Adipocyte (in vitro differentiated cells): ENCODE measurements at regions not wholly inside any gene's neighbourhood (a gene's known extent, or its start where the extent isn't known, plus 50 kb on each side); places are given as distances from the start of the nearest gene placed in this dataset.

Experiments
- DNase-seq: peaks from one replicate; pipeline ENCODE4 v3.0.0-alpha.2; 2015; ENCODE audit warnings: low read depth
- H3K27me3 ChIP-seq: replicated peaks from 2 replicates; pipeline ENCODE4 v1.7.0; 2013; ENCODE audit warnings: mild to moderate bottlenecking, low read length, moderate library complexity; ENCODE audit not compliant: control insufficient read depth, insufficient read depth
- H3K36me3 ChIP-seq: 2 replicates; pipeline ENCODE4 v1.7.0; 2013; ENCODE audit warnings: low read length, mild to moderate bottlenecking, moderate library complexity; ENCODE audit not compliant: control insufficient read depth, insufficient read depth, severe bottlenecking
- H3K4me1 ChIP-seq: 2 replicates; pipeline ENCODE4 v1.7.0; 2013; ENCODE audit warnings: mild to moderate bottlenecking, low read length, moderate library complexity; ENCODE audit not compliant: control insufficient read depth, insufficient read depth
- H3K4me3 ChIP-seq: 2 replicates; pipeline ENCODE4 v1.7.0; 2013; ENCODE audit warnings: mild to moderate bottlenecking, low read length, moderate library complexity
- H3K9ac ChIP-seq: 2 replicates; pipeline ENCODE4 v1.7.0; 2013; ENCODE audit warnings: mild to moderate bottlenecking, low read length, moderate library complexity
- H3K9me3 ChIP-seq: 2 replicates; pipeline ENCODE4 v1.7.0; 2013; ENCODE audit warnings: mild to moderate bottlenecking, low read length, moderate library complexity; ENCODE audit not compliant: control insufficient read depth

DNA sequence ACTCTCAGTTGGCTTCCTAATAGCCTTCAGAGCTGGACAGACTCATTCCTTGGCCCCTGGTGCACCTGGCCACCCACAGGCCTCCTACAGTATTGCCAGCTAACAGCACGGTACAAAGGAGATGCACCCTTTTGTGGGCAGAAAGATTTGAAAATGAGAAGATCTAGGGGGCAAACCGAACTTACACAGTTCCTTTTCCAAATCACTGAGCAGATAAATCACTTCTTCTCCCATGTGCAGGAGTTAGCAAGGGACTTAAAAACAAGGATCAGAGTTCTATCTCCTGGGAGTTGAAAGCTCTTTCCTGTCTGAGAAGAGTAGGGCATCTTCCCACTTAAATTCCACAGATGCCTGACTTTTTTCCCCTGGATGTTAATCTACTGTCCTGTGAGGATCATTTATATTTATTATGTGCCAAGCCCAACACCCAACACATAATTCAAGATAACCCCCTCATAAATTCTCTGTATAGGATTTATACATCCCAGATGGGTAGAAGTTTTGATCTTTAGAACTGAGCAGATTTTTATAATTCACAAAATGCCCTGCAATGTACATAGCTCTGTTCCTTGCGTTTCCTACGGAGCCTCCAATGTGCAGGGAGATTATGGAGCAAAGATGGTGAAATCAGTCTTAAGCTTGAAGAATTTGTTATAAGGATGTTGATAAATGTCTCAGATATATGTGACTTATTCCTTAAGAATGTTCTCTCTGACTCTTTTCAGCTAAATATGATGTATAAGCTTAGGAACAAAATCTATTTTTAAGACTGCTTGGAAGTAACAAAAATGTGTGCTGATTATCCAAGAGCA lies 207.2 kb upstream of the DAPK1 start:
- peaks cover 12% of the 10 kb centered on the region for H3K4me1 ChIP-seq
- peaks cover 7% of the 10 kb centered on the region for H3K9me3 ChIP-seq
- no peak overlapping the region for H3K4me3 ChIP-seq
- no peaks in the 10 kb centered on the region for H3K36me3 ChIP-seq
- H3K9ac ChIP-seq = peak overlapping the region; percentile 78
- H3K27me3 ChIP-seq = no peaks in the 10 kb centered on the region
- DNase-seq = peak; percentile 89

DNA sequence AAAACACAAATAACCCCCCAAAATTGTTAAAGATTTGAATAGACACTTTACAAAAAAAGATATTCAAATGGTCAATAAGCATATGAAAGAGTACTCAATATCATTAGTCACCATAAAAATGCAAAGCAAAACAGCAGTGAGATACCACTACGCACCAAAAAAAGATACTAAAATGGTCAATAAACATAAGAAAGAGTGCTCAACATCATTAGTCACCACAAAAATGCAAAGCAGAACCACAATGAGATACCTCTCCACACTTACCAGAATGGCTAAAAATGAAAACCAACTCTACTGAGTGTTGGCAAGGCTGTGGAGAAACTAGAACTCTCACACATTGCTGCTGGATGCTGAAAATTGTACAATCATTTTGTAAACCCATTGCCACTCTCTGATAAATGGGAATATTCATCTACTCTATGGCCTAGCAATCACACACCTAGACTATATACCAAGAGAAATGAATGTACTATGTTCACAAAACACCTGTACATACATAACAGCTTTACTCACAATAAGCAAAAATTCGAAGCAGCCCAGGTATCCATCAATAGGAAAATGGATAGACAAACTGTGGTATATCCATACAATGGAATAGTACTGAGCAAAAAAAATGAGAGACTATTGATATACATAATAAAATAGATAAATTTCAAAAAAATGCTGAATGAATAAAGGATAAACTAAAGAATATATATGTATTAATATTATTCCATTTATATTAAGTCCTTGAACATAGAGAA lies 205.0 kb upstream of the DAPK1 start:
- Histone ChIP-seq H3K4me1 (peaks cover 12% of the 10 kb centered on the region), H3K4me3 (peak overlapping the region; percentile 32), H3K27me3 (no peaks in the 10 kb centered on the region), H3K9me3 (peaks cover 7% of the 10 kb centered on the region), H3K9ac (no peak overlapping the region), H3K36me3 (no peaks in the 10 kb centered on the region)
- DNase-seq = no peak

DNA sequence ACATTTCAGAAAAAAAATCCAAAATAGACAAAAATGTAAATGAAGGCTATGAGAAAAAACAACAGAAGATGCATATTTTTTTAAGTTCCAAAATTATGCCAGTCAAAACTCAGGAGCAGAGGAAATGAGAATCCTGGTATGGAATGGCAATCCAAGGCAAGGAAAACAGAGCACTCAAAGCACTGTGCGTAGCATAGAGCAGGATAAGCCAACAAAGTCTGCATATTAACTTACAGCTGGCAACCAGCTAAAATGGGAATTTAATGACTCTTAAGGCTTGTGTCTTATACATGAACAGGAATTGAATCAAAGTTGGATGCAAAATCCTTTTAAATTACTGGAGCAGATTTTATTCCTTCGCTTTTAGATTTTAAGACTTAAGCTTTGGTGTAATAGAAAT lies 203.5 kb upstream of the DAPK1 start:
- Histone ChIP-seq H3K4me1 (peaks cover 12% of the 10 kb centered on the region), H3K9ac (no peak overlapping the region), H3K27me3 (no peaks in the 10 kb centered on the region), H3K9me3 (peaks cover 7% of the 10 kb centered on the region), H3K36me3 (no peaks in the 10 kb centered on the region), H3K4me3 (no peak overlapping the region)
- no peak for DNase-seq

DNA sequence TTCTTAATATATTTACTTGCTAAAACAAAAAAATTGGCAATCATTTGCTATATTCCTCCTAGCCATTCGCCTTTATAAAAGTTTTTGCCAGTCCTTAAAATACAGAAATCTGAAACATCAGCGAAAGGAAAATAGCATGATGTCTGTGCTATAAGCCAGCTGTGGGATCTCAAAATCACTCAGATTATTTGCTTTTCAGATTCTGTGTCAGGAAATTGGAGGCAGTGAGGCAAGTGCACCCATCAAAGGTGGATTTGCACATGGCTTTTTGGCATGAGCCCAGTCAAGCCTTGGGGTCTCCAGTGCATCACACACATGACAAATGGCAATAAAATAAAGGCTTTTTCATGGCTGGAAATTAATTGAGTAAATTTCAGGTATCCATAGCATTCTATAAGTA lies 196.8 kb upstream of the DAPK1 start:
- DNase-seq = no peak
- Histone ChIP-seq H3K4me1 (peaks cover 4% of the 10 kb centered on the region), H3K9ac (no peak overlapping the region), H3K27me3 (no peaks in the 10 kb centered on the region), H3K9me3 (no peaks in the 10 kb centered on the region), H3K4me3 (no peak overlapping the region), H3K36me3 (no peaks in the 10 kb centered on the region)

DNA sequence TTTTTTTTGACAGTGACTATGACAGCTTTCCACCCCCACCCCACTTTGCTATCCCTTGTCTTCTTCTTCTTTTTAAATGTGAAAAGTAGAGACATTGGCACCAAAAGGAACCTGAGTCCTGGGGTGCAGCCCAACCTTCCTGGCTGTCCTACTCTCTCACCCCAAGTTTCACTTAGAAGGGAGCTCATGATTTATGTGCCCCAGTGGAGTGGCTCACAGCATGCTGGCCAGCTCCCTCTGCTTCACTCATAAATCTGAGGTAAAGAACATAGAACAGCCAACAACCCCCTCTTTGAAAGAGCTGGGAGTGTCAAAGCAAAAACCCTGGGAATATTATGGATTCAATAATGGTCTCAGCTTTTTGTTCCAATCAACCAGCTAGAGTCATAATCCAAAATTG lies 196.3 kb upstream of the DAPK1 start:
- H3K9me3 ChIP-seq = no peaks in the 10 kb centered on the region
- no peak overlapping the region for H3K4me3 ChIP-seq
- no peak for DNase-seq
- no peaks in the 10 kb centered on the region for H3K27me3 ChIP-seq
- H3K9ac ChIP-seq = no peak overlapping the region
- no peaks in the 10 kb centered on the region for H3K36me3 ChIP-seq
- peaks cover 4% of the 10 kb centered on the region for H3K4me1 ChIP-seq

DNA sequence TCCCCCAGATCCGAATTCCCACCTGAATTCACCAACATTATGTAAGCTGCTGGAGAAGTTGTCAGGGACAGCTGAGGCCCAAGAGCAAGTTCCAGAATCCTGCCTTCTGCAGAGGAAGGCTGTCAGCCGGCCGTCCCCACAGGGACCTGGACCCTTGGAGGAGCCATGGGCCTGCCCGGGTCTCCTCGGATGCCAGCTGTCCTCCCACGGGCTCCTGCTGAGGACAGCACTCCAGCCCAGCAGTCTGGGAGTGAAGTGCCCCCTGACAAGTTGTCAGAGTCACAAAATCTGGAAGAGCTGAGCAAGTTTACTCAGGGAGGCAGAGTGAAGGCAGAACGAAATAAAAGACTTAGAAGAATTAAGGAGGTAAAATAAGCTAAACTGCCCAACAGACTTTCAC lies 192.5 kb upstream of the DAPK1 start:
- no peak overlapping the region for H3K4me3 ChIP-seq
- no peak overlapping the region for H3K9ac ChIP-seq
- H3K4me1 ChIP-seq = peaks cover 10% of the 10 kb centered on the region
- H3K27me3 ChIP-seq = no peaks in the 10 kb centered on the region
- H3K36me3 ChIP-seq = no peaks in the 10 kb centered on the region
- H3K9me3 ChIP-seq = no peaks in the 10 kb centered on the region
- DNase-seq = no peak

DNA sequence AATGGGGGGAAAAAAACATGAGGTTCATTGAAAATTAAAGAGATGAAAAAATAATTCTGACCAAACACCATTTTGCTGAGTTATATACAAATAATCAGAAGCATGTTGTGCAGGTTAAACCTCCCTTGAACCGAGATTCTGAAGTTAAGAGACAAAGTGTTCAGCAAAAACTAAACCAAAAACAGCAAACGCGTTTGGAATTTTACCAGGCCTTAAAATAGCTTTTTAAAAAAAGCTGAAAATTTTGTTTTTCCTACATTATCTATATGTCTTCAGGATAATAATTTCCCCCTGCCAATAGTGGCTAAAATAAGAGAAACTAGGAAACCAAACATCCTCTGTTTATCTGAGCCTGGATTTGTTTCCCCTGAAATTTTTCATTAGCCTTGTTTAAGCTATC lies 191.7 kb upstream of the DAPK1 start:
- no peak for DNase-seq
- Histone ChIP-seq H3K4me3 (no peak overlapping the region), H3K4me1 (peaks cover 10% of the 10 kb centered on the region), H3K9me3 (no peaks in the 10 kb centered on the region), H3K36me3 (no peaks in the 10 kb centered on the region), H3K9ac (no peak overlapping the region), H3K27me3 (no peaks in the 10 kb centered on the region)

DNA sequence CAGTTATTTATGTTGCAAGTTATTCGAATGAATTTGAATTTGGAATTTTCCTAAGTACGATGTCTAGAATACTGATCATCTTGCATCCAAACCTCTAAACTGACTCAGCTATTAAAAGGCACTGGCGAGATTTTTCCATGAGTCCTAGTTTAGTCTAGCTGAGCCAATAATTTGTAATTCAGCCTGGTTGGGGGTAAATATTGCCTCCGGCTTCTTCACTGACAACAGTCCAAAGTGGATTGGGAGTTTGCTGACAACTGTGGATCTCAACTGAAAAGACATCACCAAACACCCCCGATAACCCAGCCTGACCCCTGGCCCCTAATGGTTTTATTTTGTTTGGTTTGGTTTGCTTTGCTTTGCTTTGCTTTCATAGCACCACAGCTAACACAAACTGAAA lies 189.8 kb upstream of the DAPK1 start:
- Histone ChIP-seq H3K4me3 (no peak overlapping the region), H3K9me3 (no peaks in the 10 kb centered on the region), H3K4me1 (peaks cover 10% of the 10 kb centered on the region), H3K36me3 (no peaks in the 10 kb centered on the region), H3K9ac (peak overlapping the region; percentile 13), H3K27me3 (no peaks in the 10 kb centered on the region)
- DNase-seq = no peak

DNA sequence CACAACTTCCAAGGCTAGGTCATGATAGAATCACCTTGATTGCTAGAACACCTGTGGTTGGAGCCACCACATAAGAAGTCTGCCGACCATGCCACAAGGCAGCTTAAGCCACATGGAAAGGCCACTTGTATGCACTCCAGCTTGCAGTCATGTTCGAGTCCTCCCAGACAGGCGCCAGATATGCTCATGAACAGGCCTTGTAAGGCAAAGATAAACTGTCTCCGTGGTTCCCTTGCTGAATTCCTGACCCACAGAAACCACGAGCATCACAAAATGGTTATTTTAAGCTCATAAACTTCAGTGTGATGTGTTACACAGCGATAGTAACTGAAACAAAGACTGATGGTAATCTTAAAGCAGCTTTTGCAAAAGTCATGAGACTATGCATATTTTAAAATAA lies 188.4 kb upstream of the DAPK1 start:
- Histone ChIP-seq H3K9me3 (no peaks in the 10 kb centered on the region), H3K4me3 (no peak overlapping the region), H3K36me3 (no peaks in the 10 kb centered on the region), H3K9ac (no peak overlapping the region), H3K4me1 (peaks cover 10% of the 10 kb centered on the region), H3K27me3 (no peaks in the 10 kb centered on the region)
- DNase-seq = no peak

DNA sequence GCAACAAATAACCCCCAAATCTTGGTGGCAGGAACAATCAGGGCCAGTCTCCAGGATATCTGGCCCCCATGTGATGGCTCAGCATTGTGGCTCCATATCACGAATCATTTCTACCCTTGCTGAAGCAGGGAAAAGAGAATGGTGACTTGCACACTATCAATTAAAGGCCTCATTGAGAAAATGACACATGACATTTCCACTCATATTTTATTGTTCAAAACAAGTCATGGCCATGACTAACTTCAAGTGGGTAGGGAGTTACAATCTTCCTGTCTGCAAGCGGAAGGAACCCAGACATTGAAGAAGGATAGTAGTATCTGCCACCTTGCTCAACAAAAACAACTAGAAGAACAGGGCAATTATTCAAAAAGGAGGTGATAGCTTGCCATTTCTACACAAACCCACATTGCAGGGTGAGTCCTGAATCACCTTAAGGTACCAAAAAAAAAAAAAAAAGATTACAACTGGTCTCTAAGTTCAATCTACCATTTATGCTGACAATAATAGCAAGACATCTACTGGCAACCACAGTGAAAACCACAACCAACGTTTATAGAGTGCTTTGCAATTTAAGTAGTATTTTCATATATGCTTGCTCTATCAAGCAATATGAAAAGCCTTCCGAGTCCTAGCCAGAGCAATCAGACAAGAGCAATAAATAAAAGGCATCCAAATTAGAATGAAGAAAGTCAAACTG lies 186.7 kb upstream of the DAPK1 start:
- Histone ChIP-seq H3K27me3 (no peaks in the 10 kb centered on the region), H3K36me3 (no peaks in the 10 kb centered on the region), H3K9me3 (peaks cover 4% of the 10 kb centered on the region), H3K4me1 (peaks cover 5% of the 10 kb centered on the region), H3K9ac (no peak overlapping the region), H3K4me3 (no peak overlapping the region)
- no peak for DNase-seq

DNA sequence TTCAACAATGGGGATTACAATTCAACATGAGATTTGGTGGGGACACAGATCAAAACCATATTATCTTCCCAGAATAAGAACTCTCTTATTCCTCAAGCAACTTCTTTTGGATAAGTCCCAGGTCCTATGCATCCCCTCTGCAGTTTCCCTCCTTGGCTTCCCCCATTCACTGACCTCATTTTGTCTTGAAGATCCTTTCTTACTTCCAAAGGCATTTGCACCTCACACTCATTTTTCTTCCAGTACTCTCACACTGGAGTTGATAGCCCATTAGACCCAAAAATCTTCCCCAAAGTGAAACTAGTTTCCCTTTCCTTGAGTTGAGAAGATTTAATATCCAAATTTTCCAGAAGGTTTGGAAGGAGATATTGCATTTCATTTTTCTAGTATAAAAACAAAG lies 178.0 kb upstream of the DAPK1 start:
- Histone ChIP-seq H3K4me3 (no peak overlapping the region), H3K9me3 (peaks cover 8% of the 10 kb centered on the region), H3K36me3 (no peaks in the 10 kb centered on the region), H3K9ac (no peak overlapping the region), H3K4me1 (peaks cover 18% of the 10 kb centered on the region), H3K27me3 (no peaks in the 10 kb centered on the region)
- DNase-seq = no peak
